Pancreas (tissue), 10 donors: ENCODE measurements at regions not wholly inside any gene's neighbourhood (a gene's known extent, or its start where the extent isn't known, plus 50 kb on each side); places are given as distances from the start of the nearest gene placed in this dataset.
A peak's percentile ranks its signal among the peaks of the same experiment; 100 is the strongest.

ENCODE experiments used
- ATAC-seq, 4 donors: fragments of 200-7000 bp; cut with Tn5 transposase; one replicate each; pipeline versions ENCODE4 v1.8.0 to v1.9.1; 2020; ENCODE audit warnings: mild to moderate bottlenecking in 4 of 4, moderate library complexity in 4 of 4
- DNase-seq, 6 donors: peaks; one replicate each; pipeline ENCODE4 v3.0.0-alpha.2; 2020
- FAIRE-seq: peaks from 2 replicates; lab custom pipeline; 2012; peaks lifted over from hg19 to GRCh38; lab: Jason Lieb, UNC
- H3K27ac ChIP-seq, 4 donors: fragments of 200-600 bp; sonication (generic); 1 replicate in 3 of 4; 2 replicates in 1 of 4; pipeline versions ENCODE4 v1.5.0 to v1.8.0; 2020
- H3K27me3 ChIP-seq, 4 donors: fragments of 200-600 bp; one replicate each; pipeline ENCODE4 v1.8.0; 2021
- H3K36me3 ChIP-seq, 3 donors: fragments of 200-600 bp; sonication (generic) in 1 of 3; one replicate each; pipeline versions ENCODE4 v1.5.0 to v1.8.0; 2020 to 2021
- H3K4me1 ChIP-seq, 3 donors: fragments of 200-600 bp; one replicate each; pipeline ENCODE4 v1.8.0; 2021
- H3K4me3 ChIP-seq, 4 donors: fragments of 200-600 bp; sonication (generic) in 2 of 4; one replicate each; pipeline versions ENCODE4 v1.5.0 to v1.8.0; 2020 to 2021
- H3K9me3 ChIP-seq, 4 donors: fragments of 200-600 bp; one replicate each; pipeline ENCODE4 v1.8.0; 2021
- WGBS, 2 donors: extraction: QIAGEN DNeasy Blood & Tissue Kit; methylation state at CpG; one replicate each; pipeline ENCODE4 v1.1.7; 2013; 5-methylcytosine and 5-hydroxymethylcytosine counted together
- intact Hi-C, 3 donors: fragments of 100-400 bp; cut with DNase I; formaldehyde crosslinking; loops; one replicate each; pipeline versions ENCODE4 v1.11.1 to v1.14.2; 2022
- TF ChIP-seq, protein P1 (sequence below), 4 donors: fragments of 200-600 bp; sonication (generic) in 3 of 4; IDR thresholded peaks; one replicate each; pipeline versions ENCODE4 v1.5.0 to v1.8.0; 2021; ENCODE audit warnings: antibody characterized with exemption in 4 of 4
- donor health status: healthy with polysubstance abuse.
- donor health status: DM: no; HTN: no; CAD: no; lungs with moderate emphysema.
- donor health status: DM: no; HTN: no; CAD: no.
- donor health status: control.
- donor health status: control.
- donor health status: Bipolar disorder and iron deficiency.
- donor health status: DM: yes; HTN: yes; CAD: no.
- donor health status: DM: no; HTN: no; CAD: no.
- donor health status: DM: no; HTN: no; CAD: no.
- donor health status: DM: yes; HTN: yes; CAD: no.

DNA sequence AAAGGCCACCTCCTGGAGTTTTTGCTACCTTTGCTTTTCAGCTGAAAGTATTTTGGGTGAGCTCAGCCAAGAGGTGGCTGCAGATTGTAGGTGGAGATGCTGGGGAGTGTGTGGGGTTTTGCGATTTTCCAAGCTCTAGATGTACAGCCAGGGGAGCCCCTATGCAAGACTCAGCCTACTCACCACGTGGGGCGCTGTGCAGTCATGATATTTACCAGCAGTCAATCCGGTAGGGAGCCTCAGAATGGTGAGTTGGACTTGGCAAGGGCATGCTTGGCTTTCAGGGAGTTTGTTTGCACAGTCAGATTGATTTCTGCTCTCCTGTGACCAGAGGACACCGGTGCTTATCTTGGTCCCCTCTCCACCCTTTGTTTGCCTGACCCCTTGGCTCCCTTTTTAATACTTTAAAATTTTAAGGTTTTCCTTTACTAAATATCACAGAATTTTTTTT, 175.3 kb downstream of the UTP18 start:
- Histone ChIP-seq H3K4me1 (no peaks in the 10 kb centered on the region), H3K9me3 (no peaks in the 10 kb centered on the region), H3K4me3 (no peak overlapping the region), H3K36me3 (no peaks in the 10 kb centered on the region), H3K27me3 (peaks cover 0 to 8% (median 0%) of the 10 kb centered on the region in 4 donors), H3K27ac (no peak overlapping the region)
- WGBS, 2 donors: 9% methylated on average over 5 of the region's 5 CpGs
- DNase-seq (peak; percentile 73 to 79 (median 76)), ATAC-seq (peak; percentile 97 to 100 (median 98)), FAIRE-seq (no peak)
- TF ChIP-seq, protein P1, sequence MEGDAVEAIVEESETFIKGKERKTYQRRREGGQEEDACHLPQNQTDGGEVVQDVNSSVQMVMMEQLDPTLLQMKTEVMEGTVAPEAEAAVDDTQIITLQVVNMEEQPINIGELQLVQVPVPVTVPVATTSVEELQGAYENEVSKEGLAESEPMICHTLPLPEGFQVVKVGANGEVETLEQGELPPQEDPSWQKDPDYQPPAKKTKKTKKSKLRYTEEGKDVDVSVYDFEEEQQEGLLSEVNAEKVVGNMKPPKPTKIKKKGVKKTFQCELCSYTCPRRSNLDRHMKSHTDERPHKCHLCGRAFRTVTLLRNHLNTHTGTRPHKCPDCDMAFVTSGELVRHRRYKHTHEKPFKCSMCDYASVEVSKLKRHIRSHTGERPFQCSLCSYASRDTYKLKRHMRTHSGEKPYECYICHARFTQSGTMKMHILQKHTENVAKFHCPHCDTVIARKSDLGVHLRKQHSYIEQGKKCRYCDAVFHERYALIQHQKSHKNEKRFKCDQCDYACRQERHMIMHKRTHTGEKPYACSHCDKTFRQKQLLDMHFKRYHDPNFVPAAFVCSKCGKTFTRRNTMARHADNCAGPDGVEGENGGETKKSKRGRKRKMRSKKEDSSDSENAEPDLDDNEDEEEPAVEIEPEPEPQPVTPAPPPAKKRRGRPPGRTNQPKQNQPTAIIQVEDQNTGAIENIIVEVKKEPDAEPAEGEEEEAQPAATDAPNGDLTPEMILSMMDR (IDR thresholded peaks at IDR 0.05): peak in 3 of 4 donors; percentile 15 to 55 (median 52)
- intact Hi-C loops: no loop called here

DNA sequence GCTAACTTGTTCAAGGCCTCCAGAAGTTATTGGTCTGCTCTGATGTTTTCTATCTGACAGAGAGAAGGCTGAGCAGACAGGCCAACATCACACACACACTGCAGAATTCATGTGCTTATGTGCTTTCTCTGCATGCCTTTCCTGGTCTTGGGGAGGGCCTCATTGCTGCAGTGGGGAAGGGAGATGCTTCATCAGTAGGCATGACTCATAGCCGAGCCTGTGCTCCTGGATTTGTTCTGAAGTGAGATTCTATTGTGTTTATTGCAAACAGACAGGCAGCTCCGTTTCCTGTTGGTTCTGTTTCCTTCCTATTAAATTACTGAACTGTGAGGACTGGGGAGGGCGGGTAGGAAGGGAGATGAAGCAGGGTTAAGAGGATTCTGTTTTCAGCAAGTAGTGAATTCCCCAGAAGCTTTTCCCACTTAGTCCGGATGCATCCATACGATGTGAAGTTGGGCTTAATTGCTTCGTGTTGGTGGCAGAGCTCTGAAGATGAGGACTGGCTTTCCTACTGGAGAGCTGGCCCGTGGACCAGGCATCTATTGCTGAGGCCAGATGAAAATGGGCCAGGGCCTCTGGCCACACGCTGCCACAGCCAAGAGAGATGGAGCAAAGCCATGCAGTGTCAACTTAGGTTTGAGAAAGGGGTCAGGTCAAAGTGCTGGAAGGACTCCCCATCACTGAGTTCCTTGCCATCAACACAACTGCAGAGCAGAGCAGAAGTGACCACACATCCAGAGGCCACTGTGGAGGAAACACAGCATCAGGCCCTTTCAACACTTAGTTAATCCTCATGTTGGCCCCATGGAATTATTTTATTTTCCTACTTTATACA, 179.3 kb downstream of the UTP18 start:
- H3K4me1 ChIP-seq: no peaks in the 10 kb centered on the region
- 64 to 70% methylated on average over 8 of the region's 8 CpGs for WGBS, 2 donors
- ATAC-seq (no peak), DNase-seq (no peak), FAIRE-seq (no peak)
- no peaks in the 10 kb centered on the region for H3K9me3 ChIP-seq
- H3K36me3 ChIP-seq: no peaks in the 10 kb centered on the region
- TF ChIP-seq, protein P1 (IDR thresholded peaks at IDR 0.05): no peak
- intact Hi-C loops: no loop called here
- H3K27ac ChIP-seq: no peak overlapping the region
- H3K27me3 ChIP-seq: peaks cover 0 to 8% (median 0%) of the 10 kb centered on the region in 4 donors
- no peak overlapping the region for H3K4me3 ChIP-seq

DNA sequence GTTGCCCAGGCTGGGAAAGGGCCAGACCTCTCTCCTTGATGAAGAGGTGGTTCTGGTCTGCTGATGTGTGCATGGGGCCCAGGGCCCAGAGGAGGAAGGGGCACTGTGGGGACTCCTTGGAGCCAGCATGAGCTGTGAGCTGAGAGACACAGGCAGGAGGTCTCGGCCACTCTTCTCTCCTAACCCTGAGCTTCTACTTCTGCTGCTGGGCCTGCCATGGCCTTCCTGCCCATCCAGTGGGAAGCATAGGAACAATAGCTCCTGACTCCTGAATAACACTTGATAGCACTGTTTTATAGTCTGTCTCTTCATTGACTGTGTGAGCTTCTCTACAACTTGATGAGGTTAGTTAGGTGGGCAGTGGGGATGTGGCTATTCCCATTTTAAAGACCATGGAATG, 181.1 kb downstream of the UTP18 start:
- TF ChIP-seq, protein P1 (IDR thresholded peaks at IDR 0.05): no peak
- Histone ChIP-seq H3K9me3 (no peaks in the 10 kb centered on the region), H3K27ac (no peak overlapping the region), H3K36me3 (no peaks in the 10 kb centered on the region), H3K27me3 (peaks cover 0 to 8% (median 0%) of the 10 kb centered on the region in 4 donors), H3K4me3 (no peak overlapping the region), H3K4me1 (no peaks in the 10 kb centered on the region)
- no peak for DNase-seq
- no peak for FAIRE-seq
- no peak for ATAC-seq
- intact Hi-C loops: no loop called here
- 96 to 100% methylated on average over 1 of the region's 1 CpG for WGBS, 2 donors

DNA sequence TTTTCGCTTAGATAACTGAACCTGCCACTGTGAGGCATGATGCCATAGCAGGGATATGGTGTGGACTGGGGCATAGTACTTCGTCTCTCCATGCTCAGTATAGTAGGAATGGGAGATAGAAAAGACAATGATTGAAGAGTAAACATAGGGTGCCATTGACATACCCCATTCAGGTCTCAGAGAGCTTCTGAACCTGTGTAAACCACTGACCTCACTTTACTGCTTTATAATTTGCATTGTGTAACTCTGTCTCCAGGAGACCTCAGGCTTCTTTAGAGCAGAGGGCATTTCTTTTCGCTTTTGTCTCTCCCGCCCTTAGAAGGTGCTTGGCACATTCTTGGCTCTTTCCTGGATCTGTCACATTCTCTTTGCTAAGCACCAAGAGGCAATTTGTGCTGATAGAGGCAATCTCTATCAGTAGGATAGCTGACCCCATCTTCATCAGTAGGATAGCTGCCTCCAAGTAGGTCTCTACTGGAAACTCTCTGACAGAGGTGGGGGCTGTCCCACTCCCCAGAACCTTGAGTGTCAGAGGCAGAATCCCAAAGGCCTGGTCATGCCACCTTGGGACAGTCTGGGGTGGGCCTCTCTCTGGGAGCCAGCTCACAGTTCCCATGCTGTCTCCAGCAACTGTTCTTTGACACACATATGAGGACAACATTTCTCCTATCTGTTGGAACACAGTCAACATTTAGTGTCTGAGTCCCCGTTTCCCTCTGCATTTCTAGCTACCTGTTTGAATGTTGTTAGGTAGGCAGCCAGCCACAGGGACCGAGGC, 181.9 kb downstream of the UTP18 start:
- intact Hi-C loops: no loop called here
- peaks cover 0 to 8% (median 0%) of the 10 kb centered on the region in 4 donors for H3K27me3 ChIP-seq
- ATAC-seq (no peak), DNase-seq (no peak), FAIRE-seq (no peak)
- no peaks in the 10 kb centered on the region for H3K36me3 ChIP-seq
- TF ChIP-seq, protein P1 (IDR thresholded peaks at IDR 0.05): no peak
- WGBS, 2 donors: 78 to 82% methylated on average over 6 of the region's 6 CpGs
- no peak overlapping the region for H3K27ac ChIP-seq
- no peaks in the 10 kb centered on the region for H3K9me3 ChIP-seq
- no peaks in the 10 kb centered on the region for H3K4me1 ChIP-seq
- no peak overlapping the region for H3K4me3 ChIP-seq
